Amygdala (tissue), 56 donors: ENCODE measurements at regions not wholly inside any gene's neighbourhood (a gene's known extent, or its start where the extent isn't known, plus 50 kb on each side); places are given as distances from the start of the nearest gene placed in this dataset.
"Not testable (repeated sequence)": the region's sequence is repeated elsewhere in the genome, so short reads cannot be mapped to it uniquely, and the experiment has no call there.

ENCODE experiments used
- DNase-seq, 56 donors: peaks; one replicate each; lab custom pipeline; 2025; lab: John Stamatoyannopoulos, UW

DNA sequence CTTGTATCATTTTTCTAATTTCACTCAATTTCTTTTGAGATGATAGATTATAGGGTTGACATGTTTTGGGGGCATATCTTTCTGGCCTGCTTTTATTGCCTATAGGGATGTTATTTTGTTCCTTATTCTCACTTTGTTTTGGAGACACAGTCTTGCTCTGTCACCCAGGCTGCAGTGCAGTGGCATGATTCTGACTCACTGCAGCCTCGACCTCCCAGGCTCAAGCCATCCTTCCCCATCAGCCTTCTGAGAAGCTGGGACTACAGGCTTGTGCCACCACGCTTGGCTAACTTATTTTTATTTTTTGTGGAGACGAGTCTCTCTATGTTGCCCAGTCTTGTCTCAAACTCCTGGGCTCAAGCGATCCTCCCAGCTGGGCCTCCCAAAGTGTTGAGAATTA, 72.8 kb upstream of the FAN1 start:
- no peak for DNase-seq

DNA sequence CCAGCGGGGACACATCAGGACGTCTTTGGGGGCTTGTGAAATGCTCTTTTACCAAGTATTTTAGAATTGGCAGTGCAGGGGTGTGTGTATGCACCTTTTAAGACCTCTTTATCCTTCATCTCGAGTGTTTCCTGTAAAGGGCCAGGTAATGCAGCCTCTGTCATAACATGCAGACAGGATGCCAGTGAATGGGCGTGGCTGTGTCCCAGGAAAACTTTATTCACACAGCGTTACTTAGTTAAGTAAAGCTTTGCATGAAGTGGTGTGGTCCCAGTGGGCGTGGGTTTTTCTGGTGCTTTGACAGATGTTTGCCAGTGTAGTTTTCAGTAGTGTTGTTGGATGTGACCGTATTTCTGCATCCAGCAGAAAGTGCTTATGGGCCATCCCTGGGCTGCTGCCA, 70.3 kb upstream of the FAN1 start:
- DNase-seq, result not testable (repeated sequence)

DNA sequence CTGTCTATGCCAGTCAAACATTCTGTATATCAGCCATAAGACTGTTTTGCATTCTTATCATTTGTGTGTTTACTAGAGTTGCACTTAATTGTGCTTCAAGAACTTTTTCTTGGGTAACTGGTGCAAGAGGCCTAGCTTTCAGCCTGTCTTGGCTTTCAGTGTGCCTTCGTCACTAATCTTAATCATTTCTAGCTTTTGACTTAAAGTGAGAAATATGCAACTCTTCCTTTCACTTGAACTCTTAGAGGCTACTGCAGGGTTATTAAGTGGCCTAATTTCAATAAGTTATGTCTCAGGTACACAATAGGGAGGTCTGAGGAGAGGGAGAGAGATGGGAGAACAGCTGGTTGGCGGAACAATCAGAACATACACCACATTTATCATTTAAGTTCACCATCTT, 62.1 kb upstream of the FAN1 start:
- not testable (repeated sequence) for DNase-seq

DNA sequence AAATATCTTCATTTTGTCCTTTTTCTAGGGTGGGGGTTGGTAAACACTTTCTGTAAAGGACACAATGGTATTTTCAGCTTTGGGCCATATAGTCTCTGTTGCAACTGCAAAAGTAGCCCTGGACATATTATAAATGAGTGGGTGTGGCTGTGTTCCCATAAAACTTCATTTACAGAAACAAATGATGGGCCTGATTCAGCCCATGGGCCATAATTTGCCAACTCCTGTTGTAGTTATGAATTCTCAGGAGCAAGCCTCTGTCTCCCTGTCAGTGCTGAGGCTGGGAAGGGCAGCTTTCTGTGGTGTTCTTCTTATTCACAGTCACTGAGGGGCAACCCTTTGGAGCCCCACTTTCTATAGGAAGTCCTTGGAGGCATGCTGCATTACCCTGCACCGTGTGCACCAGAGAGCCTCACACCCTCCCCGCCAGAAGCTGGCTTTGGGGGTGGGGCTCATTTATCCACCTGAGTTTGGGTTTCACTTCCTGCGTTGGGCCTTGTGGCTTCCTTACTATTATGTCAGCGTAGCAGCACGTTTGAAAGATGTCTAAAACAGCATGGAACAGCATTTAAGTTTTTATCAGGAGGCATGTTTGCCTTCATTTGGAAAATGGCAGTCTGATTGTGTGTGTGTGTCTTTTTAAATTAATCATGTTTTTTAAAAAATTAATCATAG, 60.8 kb upstream of the FAN1 start:
- not testable (repeated sequence) for DNase-seq

DNA sequence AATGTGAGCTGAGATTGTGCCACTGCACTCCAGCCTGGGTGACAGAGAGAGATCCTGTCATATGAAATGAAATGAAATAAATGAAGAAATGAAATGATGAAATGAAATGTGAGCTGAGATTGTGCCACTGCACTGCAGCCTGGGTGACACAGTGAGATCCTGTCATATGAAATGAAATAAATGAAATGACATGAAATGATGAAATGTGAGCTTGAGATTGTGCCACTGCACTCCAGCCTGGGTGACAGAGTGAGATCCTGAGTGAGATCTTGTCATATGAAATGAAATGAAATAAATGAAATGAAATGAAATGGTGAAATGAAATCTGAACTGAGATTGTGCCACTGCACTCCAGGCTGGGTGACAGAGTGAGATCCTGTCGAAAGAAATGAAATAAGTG, 58.2 kb upstream of the FAN1 start:
- not testable (repeated sequence) for DNase-seq
